Astrocyte (in vitro differentiated cells and primary cell): ENCODE measurements at regions not wholly inside any gene's neighbourhood (a gene's known extent, or its start where the extent isn't known, plus 50 kb on each side); places are given as distances from the start of the nearest gene placed in this dataset.

Experiments used
- DNase-seq: peaks from one replicate; pipeline ENCODE4 v3.0.0-alpha.2; 2010; ENCODE audit warnings: low read depth
- FAIRE-seq: peaks from 2 replicates; lab custom pipeline; 2011; peaks lifted over from hg19 to GRCh38; lab: Jason Lieb, UNC
- H2AFZ ChIP-seq: 2 replicates; pipeline ENCODE4 v1.6.0; 2012; ENCODE audit warnings: low read depth, low read length, inconsistent platforms
- H3K27ac ChIP-seq: 2 replicates; pipeline ENCODE4 v1.5.1; 2011; ENCODE audit warnings: low read depth, low read length, inconsistent platforms
- H3K27me3 ChIP-seq: 2 replicates; pipeline ENCODE4 v1.6.0; 2011; ENCODE audit warnings: low read length, inconsistent platforms; ENCODE audit not compliant: insufficient read depth
- H3K36me3 ChIP-seq: 2 replicates; pipeline ENCODE4 v1.5.1; 2011; ENCODE audit warnings: low read length, inconsistent platforms; ENCODE audit not compliant: insufficient read depth
- H3K4me1 ChIP-seq: 2 replicates; pipeline ENCODE4 v1.5.1; 2011; ENCODE audit warnings: low read length, inconsistent platforms; ENCODE audit not compliant: insufficient read depth
- H3K4me2 ChIP-seq: 2 replicates; pipeline ENCODE4 v1.6.0; 2012; ENCODE audit warnings: low read length, inconsistent platforms
- H3K4me3 ChIP-seq: 2 replicates; pipeline ENCODE4 v1.5.1; 2011; ENCODE audit warnings: low read depth, mild to moderate bottlenecking, low read length, inconsistent platforms; ENCODE audit not compliant: insufficient read depth
- H3K79me2 ChIP-seq: 2 replicates; pipeline ENCODE4 v1.6.0; 2012; ENCODE audit warnings: mild to moderate bottlenecking, low read length, inconsistent platforms; ENCODE audit not compliant: insufficient read depth
- H3K9ac ChIP-seq: 2 replicates; pipeline ENCODE4 v1.6.0; 2012; ENCODE audit warnings: mild to moderate bottlenecking, low read length, inconsistent platforms
- H3K9me3 ChIP-seq: 2 replicates; pipeline ENCODE4 v1.5.1; 2012; ENCODE audit warnings: low read depth, mild to moderate bottlenecking, low read length, inconsistent platforms; ENCODE audit not compliant: insufficient read depth
- H4K20me1 ChIP-seq: 2 replicates; pipeline ENCODE4 v1.6.0; 2012; ENCODE audit warnings: low read length, inconsistent platforms; ENCODE audit not compliant: insufficient read depth
- H3K27ac Mint-ChIP-seq: one replicate; pipeline ENCODE4 v1.8.0; 2021; ENCODE audit warnings: mild to moderate bottlenecking, mixed read lengths; ENCODE audit not compliant: unreplicated experiment
- H3K27me3 Mint-ChIP-seq: one replicate; pipeline ENCODE4 v1.8.0; 2021; ENCODE audit warnings: low read depth, mixed read lengths; ENCODE audit not compliant: unreplicated experiment
- H3K36me3 Mint-ChIP-seq: one replicate; pipeline ENCODE4 v1.8.0; 2021; ENCODE audit warnings: low read depth, mixed read lengths; ENCODE audit not compliant: unreplicated experiment
- H3K4me1 Mint-ChIP-seq: one replicate; pipeline ENCODE4 v1.8.0; 2021; ENCODE audit warnings: low read depth, mixed read lengths; ENCODE audit not compliant: unreplicated experiment
- H3K4me3 Mint-ChIP-seq: one replicate; pipeline ENCODE4 v1.8.0; 2021; ENCODE audit warnings: mild to moderate bottlenecking, moderate library complexity, mixed read lengths; ENCODE audit not compliant: unreplicated experiment
- H3K9me3 Mint-ChIP-seq: one replicate; pipeline ENCODE4 v1.8.0; 2021; ENCODE audit warnings: mild to moderate bottlenecking, mixed read lengths; ENCODE audit not compliant: unreplicated experiment
- CTCF ChIP-seq: IDR thresholded peaks from 2 replicates; pipeline ENCODE4 v1.5.1; 2011; ENCODE audit warnings: low read depth, mild to moderate bottlenecking, inconsistent platforms, low read length, moderate library complexity; ENCODE audit not compliant: insufficient read depth
- EZH2 ChIP-seq: IDR thresholded peaks from 2 replicates; pipeline ENCODE4 v1.6.1; 2012; ENCODE audit warnings: mild to moderate bottlenecking, low read length, inconsistent platforms; ENCODE audit not compliant: insufficient read depth

- no peaks in the 10 kb centered on the region for H3K9me3 Mint-ChIP-seq
- no peak overlapping the region for H3K27ac Mint-ChIP-seq
- no peak overlapping the region for H3K4me3 ChIP-seq
- H3K9me3 ChIP-seq, result no peaks in the 10 kb centered on the region
- no peaks in the 10 kb centered on the region for H3K4me1 ChIP-seq
- peaks cover 17% of the 10 kb centered on the region for H3K4me1 Mint-ChIP-seq
- H3K4me2 ChIP-seq, result no peak overlapping the region
- H3K27ac ChIP-seq, result no peak overlapping the region
- FAIRE-seq, result no peak
- H3K27me3 Mint-ChIP-seq, result no peaks in the 10 kb centered on the region
- no peak overlapping the region for H2AFZ ChIP-seq
- no peak overlapping the region for H3K4me3 Mint-ChIP-seq
- H3K36me3 ChIP-seq, result no peaks in the 10 kb centered on the region
- TF ChIP-seq EZH2 (no peak), CTCF (no peak)
- H3K36me3 Mint-ChIP-seq, result no peaks in the 10 kb centered on the region
- no peaks in the 10 kb centered on the region for H4K20me1 ChIP-seq
- no peak overlapping the region for H3K9ac ChIP-seq
- H3K27me3 ChIP-seq, result no peaks in the 10 kb centered on the region
- no peaks in the 10 kb centered on the region for H3K79me2 ChIP-seq
- DNase-seq, result no peak
These were observed 136.5 kb upstream of the MMADHC start for GRCh38 chr2:149724091-149724490.

GRCh38 chr2:149720615-149721014, 133.0 kb upstream of the MMADHC start:
- Histone ChIP-seq H3K79me2 (no peaks in the 10 kb centered on the region), H3K4me2 (no peak overlapping the region), H3K27me3 (no peaks in the 10 kb centered on the region), H3K4me1 (no peaks in the 10 kb centered on the region), H3K9ac (no peak overlapping the region), H3K36me3 (no peaks in the 10 kb centered on the region), H3K9me3 (no peaks in the 10 kb centered on the region), H3K27ac (no peak overlapping the region), H2AFZ (no peak overlapping the region), H3K4me3 (no peak overlapping the region), H4K20me1 (no peaks in the 10 kb centered on the region)
- Mint-ChIP-seq H3K27ac (no peak overlapping the region), H3K36me3 (no peaks in the 10 kb centered on the region), H3K9me3 (no peaks in the 10 kb centered on the region), H3K27me3 (no peaks in the 10 kb centered on the region), H3K4me3 (no peak overlapping the region), H3K4me1 (peaks cover 19% of the 10 kb centered on the region)
- DNase-seq (no peak), FAIRE-seq (no peak)
- TF ChIP-seq CTCF, result no peak
- no peak for TF ChIP-seq EZH2

GRCh38 chr2:149719695-149720094, 132.1 kb upstream of the MMADHC start:
- no peaks in the 10 kb centered on the region for H3K27me3 ChIP-seq
- H3K9me3 ChIP-seq, result no peaks in the 10 kb centered on the region
- H3K4me3 Mint-ChIP-seq, result no peak overlapping the region
- H3K36me3 Mint-ChIP-seq, result no peaks in the 10 kb centered on the region
- TF ChIP-seq CTCF, result no peak
- TF ChIP-seq EZH2, result no peak
- H2AFZ ChIP-seq, result no peak overlapping the region
- H3K4me3 ChIP-seq, result no peak overlapping the region
- no peaks in the 10 kb centered on the region for H3K79me2 ChIP-seq
- H3K36me3 ChIP-seq, result no peaks in the 10 kb centered on the region
- no peak overlapping the region for H3K27ac Mint-ChIP-seq
- H3K9ac ChIP-seq, result no peak overlapping the region
- peaks cover 21% of the 10 kb centered on the region for H3K4me1 Mint-ChIP-seq
- no peak for FAIRE-seq
- H3K27me3 Mint-ChIP-seq, result no peaks in the 10 kb centered on the region
- DNase-seq, result no peak
- H3K4me2 ChIP-seq, result no peak overlapping the region
- H3K4me1 ChIP-seq, result no peaks in the 10 kb centered on the region
- H4K20me1 ChIP-seq, result no peaks in the 10 kb centered on the region
- no peaks in the 10 kb centered on the region for H3K9me3 Mint-ChIP-seq
- no peak overlapping the region for H3K27ac ChIP-seq
